Eye (tissue), 1 donor: ENCODE measurements at regions not wholly inside any gene's neighbourhood (a gene's known extent, or its start where the extent isn't known, plus 50 kb on each side); places are given as distances from the start of the nearest gene placed in this dataset.

Experiments used
- DNase-seq: peaks from one replicate; pipeline ENCODE4 v3.0.0-alpha.2; 2015

- no peak for DNase-seq
Observed at GRCh38 chr6:165869526-165869925, 206.5 kb upstream of the PDE10A start.

DNA sequence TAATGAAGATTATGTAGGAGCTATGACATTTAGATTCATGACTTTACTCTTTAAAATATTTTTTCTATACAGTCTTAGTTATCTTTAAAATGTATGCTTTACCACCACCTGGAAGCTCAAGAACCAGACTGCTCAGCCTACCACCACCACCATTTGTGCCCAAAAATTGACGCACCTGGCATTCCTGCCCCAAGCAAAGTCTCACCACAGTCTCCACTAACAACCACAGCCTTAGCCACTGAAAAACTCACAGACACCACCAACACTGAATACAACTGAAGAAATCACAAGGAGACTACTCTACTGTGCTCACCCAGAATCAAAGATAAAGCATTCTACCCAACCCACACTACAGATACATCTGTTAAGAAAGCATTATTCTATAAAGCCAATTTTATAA lies 201.9 kb upstream of the PDE10A start:
- DNase-seq, result no peak

DNA sequence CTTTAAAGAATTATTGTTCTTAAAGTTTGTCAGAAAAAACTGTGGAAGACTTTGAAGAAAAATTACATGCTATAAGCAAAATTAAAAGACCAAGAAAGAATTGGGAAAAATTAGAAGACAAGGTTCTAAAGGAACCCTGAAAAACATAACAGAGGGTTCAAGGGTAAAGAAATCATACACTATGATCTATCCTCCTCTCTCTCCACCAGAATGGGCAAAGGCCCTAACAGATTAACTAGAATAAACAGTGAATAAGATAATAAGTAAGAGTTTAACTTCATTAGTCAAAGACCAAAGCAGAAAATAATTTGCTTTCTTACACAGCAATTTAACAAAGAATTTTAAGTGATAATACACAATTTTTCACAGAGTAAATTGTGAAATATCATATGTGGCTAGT lies 201.2 kb upstream of the PDE10A start:
- DNase-seq, result no peak

- DNase-seq, result no peak
Observed at GRCh38 chr6:165863801-165864200, 200.8 kb upstream of the PDE10A start.

- DNase-seq, result no peak
Observed at GRCh38 chr6:165862813-165863212, 199.8 kb upstream of the PDE10A start.

GRCh38 chr6:165861226-165861625 lies 198.2 kb upstream of the PDE10A start:
- DNase-seq, result no peak

GRCh38 chr6:165858586-165858985 lies 195.5 kb upstream of the PDE10A start:
- DNase-seq, result no peak

DNA sequence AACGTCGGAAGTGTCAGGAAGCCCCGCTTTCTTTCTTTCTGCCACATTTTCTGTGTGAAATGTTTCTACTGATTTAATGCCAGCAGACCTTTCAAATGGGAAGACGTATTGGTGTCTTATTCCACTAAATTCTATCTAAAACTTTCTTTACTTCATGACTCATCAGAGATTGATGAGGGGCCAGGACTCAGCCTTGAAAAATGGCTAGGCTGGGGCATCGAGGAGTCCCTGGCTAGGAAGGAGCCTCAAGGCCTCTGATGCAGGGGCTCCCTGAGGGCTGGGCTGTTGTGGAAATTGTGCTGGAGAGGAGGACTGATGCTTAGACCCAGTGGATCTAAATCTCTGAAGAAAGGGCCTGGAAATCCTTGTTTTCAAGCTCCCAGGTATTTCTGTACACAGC lies 192.8 kb upstream of the PDE10A start:
- DNase-seq, result no peak

GRCh38 chr6:165854863-165855593 lies 192.0 kb upstream of the PDE10A start:
- DNase-seq, result no peak

GRCh38 chr6:165854061-165854862 lies 191.2 kb upstream of the PDE10A start:
- DNase-seq, result no peak

DNA sequence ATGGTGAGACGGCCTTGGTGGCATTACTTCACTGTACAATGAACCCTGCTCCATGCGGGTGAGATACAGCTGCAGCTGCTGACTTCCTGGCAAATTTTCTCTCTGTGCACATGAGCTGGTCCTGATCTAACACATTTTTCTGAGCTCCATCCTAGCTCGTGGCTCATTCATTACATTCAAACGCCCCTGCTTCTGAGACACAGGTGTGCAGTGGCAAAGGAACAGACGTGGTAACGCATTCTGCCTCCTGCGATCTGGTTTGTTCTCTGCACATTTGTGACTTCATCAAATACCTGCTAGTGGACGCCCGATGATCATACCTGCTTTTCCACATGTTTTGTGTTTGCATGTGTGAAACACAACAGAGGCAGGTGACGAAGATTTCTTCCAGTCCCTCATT lies 189.6 kb upstream of the PDE10A start:
- DNase-seq, result no peak

GRCh38 chr6:165850434-165851019 lies 187.5 kb upstream of the PDE10A start:
- peak; percentile 88 for DNase-seq

GRCh38 chr6:165849534-165850430 lies 186.7 kb upstream of the PDE10A start:
- DNase-seq, result no peak

- no peak for DNase-seq
Observed at GRCh38 chr6:165848086-165848426, 185.0 kb upstream of the PDE10A start.

GRCh38 chr6:165847407-165848085 lies 184.5 kb upstream of the PDE10A start:
- DNase-seq, result no peak

DNA sequence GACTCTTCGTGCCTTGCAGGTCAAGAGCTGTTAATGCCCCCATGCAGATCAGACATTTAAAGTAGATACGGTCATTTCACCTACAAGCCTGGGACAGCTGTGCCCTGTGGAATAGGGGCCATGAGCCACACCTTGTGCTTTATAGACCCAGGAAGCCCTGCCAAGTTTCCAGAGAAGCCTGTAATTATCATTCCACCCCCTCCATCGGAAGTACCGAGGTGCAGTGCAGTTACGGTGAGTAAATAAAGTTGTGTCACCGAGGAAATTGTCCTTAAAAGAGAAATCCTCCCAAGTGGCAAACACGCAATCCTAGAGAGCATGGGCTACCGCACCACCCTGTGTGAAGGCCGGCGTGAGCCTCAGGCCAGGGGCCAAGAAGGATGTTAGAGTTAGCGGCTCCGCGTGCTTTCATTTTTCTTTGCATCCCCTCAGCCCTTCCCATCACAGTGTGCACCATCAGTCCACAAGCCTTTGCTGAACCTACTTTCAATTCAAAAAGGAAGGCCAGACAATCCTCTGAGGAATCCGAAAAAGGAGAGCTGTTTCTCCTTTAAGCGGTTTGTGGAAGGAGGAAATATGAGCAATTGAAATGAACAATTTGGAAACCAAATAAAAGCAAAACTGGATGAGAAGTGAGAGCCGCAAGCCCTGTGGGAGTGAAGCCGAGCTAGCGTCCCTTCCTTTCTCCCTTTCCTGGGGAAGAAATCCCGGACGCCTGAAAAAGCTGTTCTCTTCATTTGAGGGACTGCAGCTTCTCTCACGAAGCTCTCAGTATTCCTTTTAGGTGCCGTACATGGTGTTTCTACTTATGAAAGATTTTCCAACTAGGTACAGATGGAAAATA lies 183.3 kb upstream of the PDE10A start:
- no peak for DNase-seq

- no peak for DNase-seq
Observed at GRCh38 chr6:165845493-165845892, 182.5 kb upstream of the PDE10A start.

- no peak for DNase-seq
Observed at GRCh38 chr6:165844801-165845364, 181.8 kb upstream of the PDE10A start.

DNA sequence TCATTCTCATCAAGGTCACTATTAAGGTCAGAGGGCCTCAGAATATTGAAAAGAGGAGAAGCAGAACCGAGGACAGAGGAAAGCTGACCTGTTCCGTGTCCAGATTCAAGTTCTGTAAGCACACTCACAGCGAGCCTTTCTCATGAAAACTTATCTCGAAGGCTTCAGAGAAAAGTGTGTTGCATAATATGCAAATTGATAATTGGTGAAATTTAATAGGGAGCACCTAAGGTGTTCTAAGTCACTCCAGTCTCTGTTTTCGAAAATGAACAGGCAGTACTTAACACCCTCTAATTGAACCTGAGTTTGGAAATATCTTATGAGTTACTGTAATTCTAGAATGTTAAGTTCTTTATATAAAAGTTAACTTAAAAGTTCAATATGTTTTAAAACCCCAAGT lies 181.2 kb upstream of the PDE10A start:
- DNase-seq, result no peak

GRCh38 chr6:165843568-165844113 lies 180.6 kb upstream of the PDE10A start:
- DNase-seq, result no peak

- no peak for DNase-seq
Observed at GRCh38 chr6:165843121-165843520, 180.1 kb upstream of the PDE10A start.
